Testis (tissue), 2 donors: ENCODE measurements at regions not wholly inside any gene's neighbourhood (a gene's known extent, or its start where the extent isn't known, plus 50 kb on each side); places are given as distances from the start of the nearest gene placed in this dataset.

Source experiments
- POLR2A ChIP-seq: fragments of 450-650 bp; IDR thresholded peaks from one replicate; pipeline ENCODE4 v1.6.1; 2017; ENCODE audit warnings: antibody characterized with exemption, mild to moderate bottlenecking, moderate library complexity
- TF ChIP-seq, protein P1 (sequence below), 3 experiments: fragments of 450-650 bp in 2 of 3; fragments of 200-600 bp in 1 of 3; sonication (generic) in 1 of 3; IDR thresholded peaks; one replicate each; pipeline ENCODE4 v1.5.1; 2016 to 2019; ENCODE audit warnings: antibody characterized with exemption in 3 of 3, mild to moderate bottlenecking in 2 of 3, moderate library complexity in 1 of 3

DNA sequence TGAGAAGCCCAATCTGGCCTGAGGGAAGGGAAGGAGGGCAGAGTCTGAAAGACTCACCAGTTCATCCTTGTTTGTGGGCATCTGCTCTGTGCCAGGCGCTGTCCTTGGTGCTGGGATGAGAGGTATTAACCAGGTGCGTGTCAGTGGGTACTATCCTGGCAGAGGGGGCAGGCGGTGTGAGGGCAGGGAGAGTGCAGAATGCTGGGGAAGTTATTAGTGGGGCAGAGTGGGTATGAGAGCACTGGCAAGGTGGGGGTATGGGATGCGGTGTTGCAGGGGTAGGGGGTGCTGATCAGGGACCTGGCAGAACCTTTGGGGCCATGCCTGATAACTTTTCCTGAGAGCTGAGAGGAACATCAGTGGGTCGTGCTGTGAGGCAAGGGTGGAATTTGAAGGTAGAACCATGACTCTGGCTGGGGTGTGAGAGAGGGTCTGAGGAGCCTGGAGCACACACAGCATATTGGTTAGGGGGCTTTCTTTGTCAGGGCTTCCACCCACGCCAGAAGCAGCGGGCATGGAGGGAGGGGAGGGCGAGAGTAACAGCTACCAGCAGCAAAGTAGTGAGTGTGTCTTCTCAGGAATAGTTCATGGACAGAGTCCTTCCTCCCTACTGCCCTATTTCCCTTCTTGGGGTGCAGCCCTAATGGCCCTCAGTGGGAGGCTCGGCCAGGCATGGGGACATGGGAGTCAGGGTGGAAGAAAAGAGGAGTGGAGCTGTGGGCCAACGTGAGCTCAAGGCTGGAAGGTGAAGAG is 290.7 kb downstream of the CYP26B1 start:
- TF ChIP-seq POLR2A = no peak
- TF ChIP-seq, protein P1, sequence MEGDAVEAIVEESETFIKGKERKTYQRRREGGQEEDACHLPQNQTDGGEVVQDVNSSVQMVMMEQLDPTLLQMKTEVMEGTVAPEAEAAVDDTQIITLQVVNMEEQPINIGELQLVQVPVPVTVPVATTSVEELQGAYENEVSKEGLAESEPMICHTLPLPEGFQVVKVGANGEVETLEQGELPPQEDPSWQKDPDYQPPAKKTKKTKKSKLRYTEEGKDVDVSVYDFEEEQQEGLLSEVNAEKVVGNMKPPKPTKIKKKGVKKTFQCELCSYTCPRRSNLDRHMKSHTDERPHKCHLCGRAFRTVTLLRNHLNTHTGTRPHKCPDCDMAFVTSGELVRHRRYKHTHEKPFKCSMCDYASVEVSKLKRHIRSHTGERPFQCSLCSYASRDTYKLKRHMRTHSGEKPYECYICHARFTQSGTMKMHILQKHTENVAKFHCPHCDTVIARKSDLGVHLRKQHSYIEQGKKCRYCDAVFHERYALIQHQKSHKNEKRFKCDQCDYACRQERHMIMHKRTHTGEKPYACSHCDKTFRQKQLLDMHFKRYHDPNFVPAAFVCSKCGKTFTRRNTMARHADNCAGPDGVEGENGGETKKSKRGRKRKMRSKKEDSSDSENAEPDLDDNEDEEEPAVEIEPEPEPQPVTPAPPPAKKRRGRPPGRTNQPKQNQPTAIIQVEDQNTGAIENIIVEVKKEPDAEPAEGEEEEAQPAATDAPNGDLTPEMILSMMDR (IDR thresholded peaks at IDR 0.05) = no peak
